Neural cell (in vitro differentiated cells): ENCODE measurements at regions not wholly inside any gene's neighbourhood (a gene's known extent, or its start where the extent isn't known, plus 50 kb on each side); places are given as distances from the start of the nearest gene placed in this dataset.

Source experiments
- CTCF ChIP-seq: fragments of 450-650 bp; IDR thresholded peaks from 2 replicates; pipeline ENCODE4 v1.5.1; 2014; ENCODE audit warnings: antibody characterized with exemption, mild to moderate bottlenecking, moderate library complexity; ENCODE audit not compliant: poor library complexity, severe bottlenecking
- RAD21 ChIP-seq: fragments of 450-650 bp; conservative IDR thresholded peaks from 2 replicates; pipeline ENCODE4 v1.6.1; 2014; ENCODE audit warnings: antibody characterized with exemption, mild to moderate bottlenecking, moderate library complexity
- SMC3 ChIP-seq: fragments of 450-650 bp; conservative IDR thresholded peaks from 2 replicates; pipeline ENCODE4 v1.6.1; 2014; ENCODE audit warnings: antibody characterized with exemption, mild to moderate bottlenecking, moderate library complexity; ENCODE audit not compliant: poor library complexity

GRCh38 chr3:170806676-170807075 lies 63.3 kb downstream of the RPL22L1 start:
- no peak for TF ChIP-seq CTCF
- TF ChIP-seq RAD21: no peak
- no peak for TF ChIP-seq SMC3
